ENCODE measurements at regions not wholly inside any gene's neighbourhood (a gene's known extent, or its start where the extent isn't known, plus 50 kb on each side); places are given as distances from the start of the nearest gene placed in this dataset.

- TF ChIP-seq ZBTB40 (IDR thresholded peaks at IDR 0.05; ENCODE audit: borderline replicate concordance), result no peak
- TF ChIP-seq RUNX3 (IDR thresholded peaks at IDR 0.05; ENCODE audit: low read length), result no peak
- no peak for TF ChIP-seq JUND (IDR thresholded peaks at IDR 0.05; ENCODE audit: low read depth, low read length)
- no peak for TF ChIP-seq REST (IDR thresholded peaks at IDR 0.05; ENCODE audit: low read depth, low read length)
- no peak for TF ChIP-seq GATAD2B (conservative IDR thresholded peaks at IDR 0.05; ENCODE audit: low read depth)
- no peak for TF ChIP-seq NR2C1 (IDR thresholded peaks at IDR 0.05)
Observed at GRCh38 chr13:40211586-40211968, 454.9 kb downstream of the FOXO1 start (continued).

GRCh38 chr13:40213779-40214178, 452.7 kb downstream of the FOXO1 start:
- intact Hi-C loops (cut with micrococcal nuclease; ENCODE audit: unreplicated experiment), result no loop called here
- no peaks in the 10 kb centered on the region for H3K79me2 ChIP-seq (ENCODE audit: control insufficient read depth, insufficient read depth, low read length)
- CTCF ChIA-PET, result no interaction called here
- in situ Hi-C loops (cut with MboI), result no loop called here
- H3K27me3 ChIP-seq (replicated peaks in 1 of 2; ENCODE audit: control insufficient read depth in 2 of 2, insufficient read depth in 2 of 2, low read length in 1 of 2), result no peaks in the 10 kb centered on the region; a peak in 1 of 4 replicates
- no peak for FAIRE-seq
- no peak overlapping the region for H3K4me3 ChIP-seq
- no peaks in the 10 kb centered on the region; the same call in 2 of the 3 replicates for H3K9me3 ChIP-seq (replicated peaks; ENCODE audit: control insufficient read depth, insufficient read depth, low read length)
- H3K36me3 ChIP-seq (ENCODE audit: control insufficient read depth in 2 of 2, insufficient read depth in 2 of 2, low read length in 1 of 2), result no peaks in the 10 kb centered on the region
- TF ChIP-seq ASH2L (IDR thresholded peaks at IDR 0.05; ENCODE audit: borderline replicate concordance, low read depth) (no peak), JUNB (IDR thresholded peaks at IDR 0.05) (no peak), ZNF274 (IDR thresholded peaks at IDR 0.05; ENCODE audit: insufficient read depth, insufficient read length) (no peak), FOXK2 (IDR thresholded peaks at IDR 0.05) (no peak), IKZF2 (IDR thresholded peaks at IDR 0.05) (no peak), BCLAF1 (IDR thresholded peaks at IDR 0.05) (no peak), SREBF1 (IDR thresholded peaks at IDR 0.05; ENCODE audit: low read length) (no peak), SPI1 (IDR thresholded peaks at IDR 0.05; ENCODE audit: borderline replicate concordance, insufficient read depth, low read depth, low read length) (no peak), ZNF24 (IDR thresholded peaks at IDR 0.05) (no peak)
- POLR2A ChIA-PET, result no interaction called here
- no peak overlapping the region for H3K4me2 ChIP-seq (ENCODE audit: control insufficient read depth, insufficient read depth)
- no peak for ATAC-seq
- H3K4me1 ChIP-seq (ENCODE audit: control insufficient read depth, insufficient read depth, low read length), result peaks cover 7% of the 10 kb centered on the region; the same call in 1 of the 2 replicates
- no peak for DNase-seq (ENCODE audit: low read depth, low spot score)
- no peak overlapping the region for H3K27ac ChIP-seq (ENCODE audit: control insufficient read depth, insufficient read depth)
- SMC1A ChIA-PET (ENCODE audit: uncharacterized antibody, unreplicated experiment), result no interaction called here
- H2AFZ ChIP-seq (ENCODE audit: control insufficient read depth, low read depth, low read length), result no peak overlapping the region
- RAD21 ChIA-PET (ENCODE audit: unreplicated experiment), result no interaction called here
- H3K9ac ChIP-seq (ENCODE audit: control insufficient read depth, insufficient read depth, low read length), result no peak overlapping the region
- no peaks in the 10 kb centered on the region for H4K20me1 ChIP-seq (ENCODE audit: control insufficient read depth, insufficient read depth)
- no TSS peak for BruUV-seq (replicated peaks)
